Gastroesophageal sphincter (tissue), 4 donors: ENCODE measurements at regions not wholly inside any gene's neighbourhood (a gene's known extent, or its start where the extent isn't known, plus 50 kb on each side); places are given as distances from the start of the nearest gene placed in this dataset.

Source experiments
- ATAC-seq: fragments of 150-250 bp; one replicate; pipeline ENCODE4 v1.9.1; 2016; ENCODE audit warnings: mild to moderate bottlenecking, moderate library complexity
- H3K27ac ChIP-seq, 4 donors: fragments of 200-600 bp; sonication (generic) in 3 of 4; 1 replicate in 3 of 4; 2 replicates in 1 of 4; pipeline ENCODE4 v1.5.1; 2016 to 2019
- H3K27me3 ChIP-seq: fragments of 200-600 bp; sonication (generic); one replicate; pipeline ENCODE4 v1.5.1; 2019
- H3K36me3 ChIP-seq, 2 donors: fragments of 200-600 bp; sonication (generic); one replicate each; pipeline ENCODE4 v1.5.1; 2019; ENCODE audit warnings: control low read depth in 1 of 2
- H3K4me1 ChIP-seq, 3 donors: fragments of 200-600 bp; sonication (generic); 1 replicate in 2 of 3; 2 replicates in 1 of 3; pipeline ENCODE4 v1.5.1; 2016 to 2019; ENCODE audit warnings: control low read depth in 2 of 3
- H3K4me3 ChIP-seq, 2 donors: fragments of 200-600 bp; sonication (generic); one replicate each; pipeline ENCODE4 v1.5.1; 2019; ENCODE audit warnings: mild to moderate bottlenecking in 1 of 2, moderate library complexity in 1 of 2
- H3K9me3 ChIP-seq, 3 donors: fragments of 200-600 bp; sonication (generic); one replicate each; pipeline ENCODE4 v1.5.1; 2017 to 2019; ENCODE audit warnings: control low read depth in 2 of 3
- EP300 ChIP-seq: sonication (generic); formaldehyde crosslinking; IDR thresholded peaks from one replicate; pipeline ENCODE4 v1.6.1; 2017; ENCODE audit warnings: antibody characterized with exemption, mild to moderate bottlenecking
- POLR2A ChIP-seq, 2 donors: fragments of 450-650 bp; IDR thresholded peaks; one replicate each; pipeline ENCODE4 v1.6.1; 2017; ENCODE audit warnings: antibody characterized with exemption in 2 of 2, mild to moderate bottlenecking in 2 of 2, moderate library complexity in 1 of 2
- POLR2AphosphoS5 ChIP-seq: sonication (generic); formaldehyde crosslinking; IDR thresholded peaks from one replicate; pipeline ENCODE4 v1.6.1; 2017; ENCODE audit warnings: antibody characterized with exemption
- WGBS, 2 donors: methylation state at CpG; one replicate each; pipeline ENCODE4 v1.1.5; 2018; ENCODE audit warnings: low coverage in 1 of 2; 5-methylcytosine and 5-hydroxymethylcytosine counted together
- TF ChIP-seq, protein P1 (sequence below), 4 experiments: fragments of 200-600 bp in 2 of 4; fragments of 450-650 bp in 2 of 4; sonication (generic) in 1 of 4; IDR thresholded peaks; one replicate each; pipeline ENCODE4 v1.5.1; 2017 to 2019; ENCODE audit warnings: antibody characterized with exemption in 4 of 4, mild to moderate bottlenecking in 2 of 4, moderate library complexity in 2 of 4

DNA sequence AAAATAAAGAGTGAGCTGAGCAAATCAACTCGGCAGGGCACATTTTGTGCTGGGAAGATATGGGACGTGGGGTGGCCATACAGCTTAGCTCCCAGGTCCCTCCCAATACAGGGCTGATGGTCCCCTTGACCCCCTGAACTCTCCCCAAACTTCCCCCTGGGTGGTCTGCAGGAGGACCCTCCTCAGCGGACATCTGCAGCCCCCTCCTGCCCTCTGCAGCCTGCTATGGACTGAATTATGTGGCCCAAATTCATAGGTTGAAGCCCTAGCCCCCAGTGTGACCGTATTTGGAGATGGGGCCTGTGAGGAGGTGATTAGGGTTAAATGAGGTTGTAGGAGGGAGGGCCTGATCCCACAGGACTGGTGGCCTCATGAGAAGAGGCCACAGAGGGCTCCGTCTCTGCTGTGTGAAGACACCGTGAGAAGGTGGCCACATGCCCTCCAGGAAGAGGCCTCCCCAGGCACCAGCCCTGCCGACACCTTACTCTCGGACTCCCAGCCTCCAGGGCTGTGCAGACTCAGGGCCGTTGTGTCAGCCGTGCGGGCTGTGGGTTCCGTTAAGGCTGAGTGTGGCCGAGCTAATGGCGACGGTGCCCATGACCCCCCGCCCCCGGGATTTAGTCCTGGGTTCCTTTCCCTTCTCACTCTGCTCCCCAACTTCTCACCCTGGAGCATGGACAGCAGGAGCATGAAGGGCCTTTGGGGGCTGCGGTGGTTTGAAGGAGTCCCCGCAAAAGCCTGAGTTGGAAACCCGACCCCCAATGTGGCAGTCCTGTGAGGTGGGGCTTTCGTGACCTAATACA lies 1042.8 kb downstream of the BRD1 start:
- Histone ChIP-seq H3K4me1 (no peaks in the 10 kb centered on the region), H3K4me3 (no peak overlapping the region), H3K27me3 (peaks cover 34% of the 10 kb centered on the region), H3K36me3 (no peaks in the 10 kb centered on the region), H3K27ac (no peak overlapping the region), H3K9me3 (no peaks in the 10 kb centered on the region)
- ATAC-seq = no peak
- TF ChIP-seq, protein P1, sequence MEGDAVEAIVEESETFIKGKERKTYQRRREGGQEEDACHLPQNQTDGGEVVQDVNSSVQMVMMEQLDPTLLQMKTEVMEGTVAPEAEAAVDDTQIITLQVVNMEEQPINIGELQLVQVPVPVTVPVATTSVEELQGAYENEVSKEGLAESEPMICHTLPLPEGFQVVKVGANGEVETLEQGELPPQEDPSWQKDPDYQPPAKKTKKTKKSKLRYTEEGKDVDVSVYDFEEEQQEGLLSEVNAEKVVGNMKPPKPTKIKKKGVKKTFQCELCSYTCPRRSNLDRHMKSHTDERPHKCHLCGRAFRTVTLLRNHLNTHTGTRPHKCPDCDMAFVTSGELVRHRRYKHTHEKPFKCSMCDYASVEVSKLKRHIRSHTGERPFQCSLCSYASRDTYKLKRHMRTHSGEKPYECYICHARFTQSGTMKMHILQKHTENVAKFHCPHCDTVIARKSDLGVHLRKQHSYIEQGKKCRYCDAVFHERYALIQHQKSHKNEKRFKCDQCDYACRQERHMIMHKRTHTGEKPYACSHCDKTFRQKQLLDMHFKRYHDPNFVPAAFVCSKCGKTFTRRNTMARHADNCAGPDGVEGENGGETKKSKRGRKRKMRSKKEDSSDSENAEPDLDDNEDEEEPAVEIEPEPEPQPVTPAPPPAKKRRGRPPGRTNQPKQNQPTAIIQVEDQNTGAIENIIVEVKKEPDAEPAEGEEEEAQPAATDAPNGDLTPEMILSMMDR (IDR thresholded peaks at IDR 0.05) = no peak
- TF ChIP-seq POLR2AphosphoS5 = no peak
- TF ChIP-seq POLR2A (IDR thresholded peaks at IDR 0.05) = no peak
- TF ChIP-seq EP300 = no peak
- WGBS, 2 donors = 74 to 100% methylated on average over 1 to 3 of the region's 21 CpGs

DNA sequence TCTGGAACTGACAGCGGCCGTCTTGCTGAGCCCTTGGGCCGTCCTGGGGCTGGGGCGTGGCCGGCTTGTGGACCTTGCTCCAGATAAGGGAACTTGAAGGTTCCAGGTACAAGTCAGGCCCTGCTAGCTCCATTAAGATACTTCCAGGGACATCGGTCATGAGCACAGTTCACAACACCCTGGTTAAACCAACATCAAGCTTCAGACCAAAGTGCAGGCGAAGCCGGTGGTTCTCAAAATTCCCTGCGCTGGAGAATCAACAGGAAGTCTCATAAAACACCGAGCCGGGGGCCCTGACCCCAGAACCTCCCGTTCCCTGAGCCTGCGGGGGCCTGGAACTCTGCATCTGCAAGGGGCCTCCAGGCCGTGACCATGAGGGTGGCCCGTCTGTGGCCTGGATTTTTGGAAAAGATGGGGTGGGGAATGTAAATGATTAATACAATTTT lies 1043.8 kb downstream of the BRD1 start:
- H3K4me3 ChIP-seq = no peak overlapping the region
- no peaks in the 10 kb centered on the region for H3K36me3 ChIP-seq
- no peak for ATAC-seq
- WGBS, 2 donors = 80% methylated on average over 14 of the region's 15 CpGs; no CpG with 5 or more reads in 1 of the 2 donors
- H3K9me3 ChIP-seq = no peaks in the 10 kb centered on the region
- peaks cover 36% of the 10 kb centered on the region for H3K27me3 ChIP-seq
- H3K4me1 ChIP-seq = no peaks in the 10 kb centered on the region
- no peak overlapping the region for H3K27ac ChIP-seq
- TF ChIP-seq EP300 (no peak), POLR2AphosphoS5 (no peak), POLR2A (IDR thresholded peaks at IDR 0.05) (no peak)
- TF ChIP-seq, protein P1 (IDR thresholded peaks at IDR 0.05) = no peak

DNA sequence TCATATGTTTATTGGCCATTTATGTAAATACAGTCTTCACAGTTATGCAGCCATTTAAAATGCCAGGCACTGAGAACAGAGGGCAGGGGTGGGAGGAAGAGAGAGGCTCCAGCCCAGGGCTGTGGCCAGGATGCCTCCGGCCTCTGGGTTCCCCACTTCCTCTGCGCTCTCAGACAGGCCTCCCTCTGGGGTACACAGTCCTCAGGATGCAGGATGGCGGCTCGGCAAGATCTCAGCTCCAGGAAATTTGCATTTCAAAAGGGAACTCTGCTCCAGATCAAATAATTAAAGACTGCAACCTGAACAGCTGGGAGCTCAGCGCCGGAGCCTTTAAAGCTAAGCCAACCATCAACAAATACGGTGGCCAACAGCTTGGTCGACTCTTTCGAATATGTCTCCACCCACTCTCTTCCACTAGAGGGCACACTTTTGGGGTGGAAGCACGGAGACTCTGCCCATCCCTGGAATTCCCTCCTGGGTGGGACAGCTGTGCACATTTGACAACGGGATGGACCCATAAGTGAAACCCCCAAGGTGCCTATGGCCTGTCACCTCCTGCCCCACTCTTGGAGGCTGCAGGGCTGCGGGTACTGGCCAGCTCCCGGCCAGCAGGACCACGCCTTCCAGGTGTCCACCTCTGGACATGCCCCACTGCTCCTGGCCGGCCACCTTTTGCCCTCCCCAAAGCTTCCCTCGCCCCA lies 1044.7 kb downstream of the BRD1 start:
- Histone ChIP-seq H3K9me3 (peaks cover 0 to 3% (median 0%) of the 10 kb centered on the region in 3 donors), H3K36me3 (no peaks in the 10 kb centered on the region), H3K4me3 (no peak overlapping the region), H3K27me3 (peaks cover 45% of the 10 kb centered on the region), H3K4me1 (no peaks in the 10 kb centered on the region), H3K27ac (no peak overlapping the region)
- no peak for ATAC-seq
- WGBS, 2 donors = 55 to 69% methylated on average over 5 to 11 of the region's 16 CpGs
- TF ChIP-seq POLR2A (IDR thresholded peaks at IDR 0.05) = no peak
- TF ChIP-seq POLR2AphosphoS5 = no peak
- TF ChIP-seq, protein P1 (IDR thresholded peaks at IDR 0.05) = no peak
- no peak for TF ChIP-seq EP300

DNA sequence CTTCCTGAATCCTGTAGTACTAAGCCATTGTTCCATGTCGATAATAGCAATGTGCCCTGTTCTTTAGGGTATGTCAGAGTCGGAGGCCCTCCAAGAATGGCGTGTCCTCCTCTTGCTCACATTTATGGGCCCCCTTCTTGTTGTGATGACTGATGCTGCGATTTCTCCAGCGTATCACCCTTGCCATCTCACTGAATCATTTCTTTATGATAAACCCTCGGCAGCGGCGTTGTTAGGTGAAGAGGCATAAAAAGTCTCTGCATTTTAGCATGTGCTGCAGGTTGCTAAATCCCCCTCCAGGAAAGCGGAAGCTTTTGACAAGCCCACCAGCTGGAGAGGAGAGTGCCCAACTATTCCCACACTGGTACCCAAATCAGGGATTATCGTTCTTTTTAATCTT lies 1045.3 kb downstream of the BRD1 start:
- no peaks in the 10 kb centered on the region for H3K36me3 ChIP-seq
- H3K9me3 ChIP-seq = peaks cover 0 to 9% (median 0%) of the 10 kb centered on the region in 3 donors
- no peak for ATAC-seq
- peaks cover 46% of the 10 kb centered on the region for H3K27me3 ChIP-seq
- WGBS, 2 donors = 83 to 94% methylated on average over 8 to 9 of the region's 10 CpGs
- H3K4me3 ChIP-seq = no peak overlapping the region
- no peaks in the 10 kb centered on the region for H3K4me1 ChIP-seq
- H3K27ac ChIP-seq = no peak overlapping the region
- TF ChIP-seq EP300 (no peak), POLR2AphosphoS5 (no peak), POLR2A (IDR thresholded peaks at IDR 0.05) (no peak)
- TF ChIP-seq, protein P1 (IDR thresholded peaks at IDR 0.05) = no peak
